BE2C (cell line): ENCODE measurements at regions not wholly inside any gene's neighbourhood (a gene's known extent, or its start where the extent isn't known, plus 50 kb on each side); places are given as distances from the start of the nearest gene placed in this dataset.

ENCODE experiments used
- DNase-seq: peaks from one replicate; pipeline ENCODE4 v3.0.0-alpha.2; 2020
- H3K27me3 ChIP-seq: fragments of 250-450 bp; sonication (Bioruptor Pico); 2 replicates; pipeline ENCODE4 v1.5.1; 2020; ENCODE audit warnings: mild to moderate bottlenecking
- H3K36me3 ChIP-seq: fragments of 250-450 bp; sonication (Bioruptor Pico); 2 replicates; pipeline ENCODE4 v1.5.1; 2020; ENCODE audit warnings: mild to moderate bottlenecking
- H3K4me1 ChIP-seq: fragments of 250-450 bp; sonication (Bioruptor Pico); 2 replicates; pipeline ENCODE4 v1.5.1; 2020
- H3K4me3 ChIP-seq: 2 replicates; pipeline ENCODE4 v1.5.1; 2011; ENCODE audit warnings: low read depth, low read length
- H3K9me3 ChIP-seq: fragments of 250-450 bp; sonication (Bioruptor Pico); 2 replicates; pipeline ENCODE4 v1.5.1; 2020
- TF ChIP-seq, protein P1 (sequence below): IDR thresholded peaks from 2 replicates; pipeline ENCODE4 v1.5.1; 2012; ENCODE audit warnings: mild to moderate bottlenecking, low read depth, low read length

DNA sequence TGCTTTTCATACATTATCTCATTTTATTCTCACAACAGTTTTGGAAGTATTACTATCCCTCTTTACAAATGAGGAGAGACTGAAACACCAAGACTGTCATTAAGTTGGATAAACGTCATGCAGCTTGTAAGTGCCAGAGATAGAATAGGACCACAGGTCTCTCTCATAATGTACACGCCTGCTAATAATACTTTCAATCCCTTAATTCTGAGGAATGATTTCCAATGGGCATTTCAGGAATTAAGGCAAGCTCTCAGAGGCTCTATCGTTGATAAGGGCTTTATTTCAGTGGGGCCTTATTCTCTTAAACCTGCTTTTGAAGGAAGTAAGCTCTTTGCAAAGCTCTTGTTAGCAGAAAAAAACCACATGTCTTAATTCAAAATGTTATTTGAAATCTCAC lies 229.1 kb downstream of the NFKBIZ start:
- Histone ChIP-seq H3K9me3 (no peaks in the 10 kb centered on the region), H3K27me3 (no peaks in the 10 kb centered on the region), H3K36me3 (no peaks in the 10 kb centered on the region), H3K4me1 (no peaks in the 10 kb centered on the region), H3K4me3 (no peak overlapping the region)
- no peak for DNase-seq
- TF ChIP-seq, protein P1, sequence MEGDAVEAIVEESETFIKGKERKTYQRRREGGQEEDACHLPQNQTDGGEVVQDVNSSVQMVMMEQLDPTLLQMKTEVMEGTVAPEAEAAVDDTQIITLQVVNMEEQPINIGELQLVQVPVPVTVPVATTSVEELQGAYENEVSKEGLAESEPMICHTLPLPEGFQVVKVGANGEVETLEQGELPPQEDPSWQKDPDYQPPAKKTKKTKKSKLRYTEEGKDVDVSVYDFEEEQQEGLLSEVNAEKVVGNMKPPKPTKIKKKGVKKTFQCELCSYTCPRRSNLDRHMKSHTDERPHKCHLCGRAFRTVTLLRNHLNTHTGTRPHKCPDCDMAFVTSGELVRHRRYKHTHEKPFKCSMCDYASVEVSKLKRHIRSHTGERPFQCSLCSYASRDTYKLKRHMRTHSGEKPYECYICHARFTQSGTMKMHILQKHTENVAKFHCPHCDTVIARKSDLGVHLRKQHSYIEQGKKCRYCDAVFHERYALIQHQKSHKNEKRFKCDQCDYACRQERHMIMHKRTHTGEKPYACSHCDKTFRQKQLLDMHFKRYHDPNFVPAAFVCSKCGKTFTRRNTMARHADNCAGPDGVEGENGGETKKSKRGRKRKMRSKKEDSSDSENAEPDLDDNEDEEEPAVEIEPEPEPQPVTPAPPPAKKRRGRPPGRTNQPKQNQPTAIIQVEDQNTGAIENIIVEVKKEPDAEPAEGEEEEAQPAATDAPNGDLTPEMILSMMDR, result no peak

DNA sequence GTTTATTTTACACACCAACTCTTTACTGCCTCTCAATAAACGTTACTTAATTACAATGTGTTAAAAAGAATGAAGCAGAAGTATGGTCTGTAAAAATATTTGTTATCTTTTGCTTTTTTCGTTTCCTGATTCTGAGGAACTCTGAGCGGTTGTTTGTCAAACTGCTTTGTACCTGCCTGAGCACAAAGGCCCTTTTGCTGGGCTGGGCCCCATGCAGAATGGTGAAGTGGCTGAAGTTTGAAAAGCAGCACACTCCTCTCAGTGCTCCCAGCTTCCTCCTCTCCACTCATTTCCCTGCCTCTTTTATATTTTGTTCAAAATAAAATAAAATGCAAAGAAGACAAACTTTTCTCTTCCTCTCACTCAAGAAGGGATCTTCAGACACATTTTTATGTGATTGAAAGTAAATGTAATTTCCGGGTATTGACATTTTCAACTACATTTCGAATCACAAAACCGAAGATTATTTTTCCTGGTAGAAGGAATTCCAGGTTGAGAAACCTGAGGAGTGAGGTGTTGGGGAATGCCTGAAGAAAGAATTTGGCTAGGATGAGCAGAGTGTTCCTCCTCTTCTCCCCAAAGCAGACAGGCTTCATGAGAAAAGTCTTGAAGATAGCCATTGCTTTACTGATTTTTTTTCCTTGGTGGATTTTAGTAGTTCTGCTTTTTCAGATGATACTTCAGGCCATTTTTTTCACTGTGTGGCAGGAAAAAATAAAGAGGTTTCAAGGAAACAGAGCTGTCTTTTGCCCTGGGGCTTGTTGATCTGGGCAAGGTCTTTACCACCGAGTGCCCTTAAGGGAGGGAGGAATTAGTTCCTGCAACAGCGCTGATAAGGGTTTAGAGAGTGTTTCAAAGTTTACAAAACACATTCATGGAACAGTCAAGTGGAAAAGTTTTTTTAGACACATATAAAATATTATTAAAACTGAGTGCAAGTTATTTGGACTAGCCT lies 229.8 kb downstream of the NFKBIZ start:
- TF ChIP-seq, protein P1, result no peak
- Histone ChIP-seq H3K27me3 (no peaks in the 10 kb centered on the region), H3K9me3 (no peaks in the 10 kb centered on the region), H3K4me1 (no peaks in the 10 kb centered on the region), H3K36me3 (no peaks in the 10 kb centered on the region), H3K4me3 (no peak overlapping the region)
- DNase-seq, result no peak

DNA sequence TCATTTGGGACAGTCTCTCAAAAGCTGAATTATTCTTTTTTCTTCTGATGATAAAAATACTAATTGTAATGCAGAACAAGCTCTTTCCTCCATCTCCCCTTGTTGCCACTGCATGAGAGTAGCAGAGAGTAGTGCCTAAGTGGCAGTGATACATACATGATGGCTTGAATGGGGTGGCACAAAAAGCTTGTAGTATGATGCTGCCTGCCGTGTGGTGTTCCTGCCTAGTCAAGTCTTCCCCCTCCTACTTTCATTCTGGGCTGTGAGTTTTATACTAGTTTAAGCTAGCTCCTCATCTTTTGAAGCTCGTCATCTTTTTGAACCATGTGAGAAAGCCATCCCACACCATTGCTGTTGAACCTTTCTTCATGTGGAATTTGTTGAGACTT lies 230.5 kb downstream of the NFKBIZ start:
- no peak for DNase-seq
- H3K27me3 ChIP-seq, result no peaks in the 10 kb centered on the region
- H3K4me3 ChIP-seq, result no peak overlapping the region
- H3K4me1 ChIP-seq, result no peaks in the 10 kb centered on the region
- H3K9me3 ChIP-seq, result no peaks in the 10 kb centered on the region
- TF ChIP-seq, protein P1, result no peak
- no peaks in the 10 kb centered on the region for H3K36me3 ChIP-seq

DNA sequence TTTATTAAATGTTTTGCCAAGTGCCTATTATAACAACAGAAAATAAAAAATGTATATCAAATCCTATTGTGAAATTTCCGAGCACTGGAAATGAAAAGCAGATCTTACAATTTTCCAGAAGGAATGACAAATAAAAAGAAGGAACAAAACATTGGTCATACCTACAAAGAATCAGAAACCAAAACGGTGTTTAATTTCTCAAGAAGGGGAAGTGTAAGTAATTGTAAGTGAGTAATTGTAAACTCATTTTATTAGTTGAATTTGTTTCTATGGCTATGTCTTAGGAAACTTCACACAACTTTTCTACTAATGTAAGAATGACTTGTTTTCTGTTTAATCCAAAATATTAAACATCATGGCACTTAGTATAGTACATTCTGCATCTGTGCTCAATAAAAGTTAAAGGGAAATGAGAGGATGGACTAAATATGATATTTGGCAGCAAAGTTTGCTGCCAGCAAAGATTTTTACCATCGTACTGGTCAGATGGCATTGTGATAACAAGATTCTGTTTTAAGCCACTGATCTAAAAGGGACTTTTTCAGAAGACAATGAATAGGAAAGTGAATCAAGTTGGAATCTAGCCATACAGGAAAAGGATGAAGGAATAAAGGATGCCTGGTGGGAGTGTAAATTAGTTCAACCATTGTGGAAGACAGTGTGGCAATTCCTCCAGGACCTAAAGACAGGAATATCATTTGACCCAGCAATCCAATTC lies 232.4 kb downstream of the NFKBIZ start:
- no peaks in the 10 kb centered on the region for H3K4me1 ChIP-seq
- no peaks in the 10 kb centered on the region for H3K36me3 ChIP-seq
- TF ChIP-seq, protein P1, result no peak
- H3K9me3 ChIP-seq, result no peaks in the 10 kb centered on the region
- DNase-seq, result no peak
- no peak overlapping the region for H3K4me3 ChIP-seq
- H3K27me3 ChIP-seq, result no peaks in the 10 kb centered on the region

DNA sequence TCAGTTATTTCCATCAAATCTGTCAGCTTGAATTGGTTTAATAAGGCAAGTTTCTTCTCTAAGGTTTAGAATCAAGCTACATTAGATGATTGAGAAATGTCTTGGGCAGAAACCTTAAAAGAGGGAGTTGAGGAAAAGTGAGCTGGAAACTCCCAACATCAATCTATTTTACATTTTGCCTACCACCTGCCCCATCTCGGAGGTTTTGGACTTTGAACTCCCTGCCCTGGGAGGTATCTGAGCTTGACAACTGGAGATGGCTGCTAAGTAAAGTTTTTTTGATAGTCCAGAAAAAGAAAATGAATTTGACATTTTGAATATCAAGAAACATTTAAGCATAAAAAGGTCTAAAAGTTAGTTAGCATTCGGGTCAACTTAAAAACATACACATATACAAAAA lies 234.2 kb downstream of the NFKBIZ start:
- TF ChIP-seq, protein P1, result no peak
- H3K4me3 ChIP-seq, result no peak overlapping the region

DNA sequence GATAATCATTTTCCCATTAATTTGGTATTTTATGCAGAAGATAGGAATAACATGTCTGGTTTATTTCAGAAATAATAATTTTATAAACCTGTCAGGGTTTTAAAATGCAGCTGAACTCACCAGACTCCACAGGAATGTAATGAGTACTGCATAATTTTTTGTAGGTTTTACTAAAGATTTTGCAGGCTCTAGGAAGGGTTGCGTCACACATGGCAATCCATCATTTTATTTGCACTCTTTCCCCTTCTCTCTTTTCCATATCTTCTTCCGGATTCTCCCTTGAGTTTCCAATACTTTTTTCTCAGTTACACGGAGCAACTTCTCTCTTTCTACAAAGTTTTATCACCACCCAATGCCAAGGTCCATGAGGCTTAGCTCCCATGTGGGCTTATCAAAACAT lies 234.7 kb downstream of the NFKBIZ start:
- Histone ChIP-seq H3K4me3 (no peak overlapping the region), H3K27me3 (no peaks in the 10 kb centered on the region), H3K9me3 (no peaks in the 10 kb centered on the region), H3K36me3 (no peaks in the 10 kb centered on the region), H3K4me1 (no peaks in the 10 kb centered on the region)
- DNase-seq, result no peak
- TF ChIP-seq, protein P1, result no peak

More for the DNA sequence above, 234.2 kb downstream of the NFKBIZ start:
- H3K36me3 ChIP-seq, result no peaks in the 10 kb centered on the region
- DNase-seq, result no peak
- H3K9me3 ChIP-seq, result no peaks in the 10 kb centered on the region
- no peaks in the 10 kb centered on the region for H3K27me3 ChIP-seq
- no peaks in the 10 kb centered on the region for H3K4me1 ChIP-seq
